Activated T-cell treated with anti-CD3 and anti-CD28 coated beads, Interleukin-2, amount 50 U/mL, for 48 hours (primary cell): ENCODE measurements at regions not wholly inside any gene's neighbourhood (a gene's known extent, or its start where the extent isn't known, plus 50 kb on each side); places are given as distances from the start of the nearest gene placed in this dataset.
"Not testable (repeated sequence)": the region's sequence is repeated elsewhere in the genome, so short reads cannot be mapped to it uniquely, and the experiment has no call there.

Source experiments
- DNase-seq, 2 experiments: peaks; one replicate each; pipeline ENCODE4 v3.0.0-alpha.2; 2020

DNA sequence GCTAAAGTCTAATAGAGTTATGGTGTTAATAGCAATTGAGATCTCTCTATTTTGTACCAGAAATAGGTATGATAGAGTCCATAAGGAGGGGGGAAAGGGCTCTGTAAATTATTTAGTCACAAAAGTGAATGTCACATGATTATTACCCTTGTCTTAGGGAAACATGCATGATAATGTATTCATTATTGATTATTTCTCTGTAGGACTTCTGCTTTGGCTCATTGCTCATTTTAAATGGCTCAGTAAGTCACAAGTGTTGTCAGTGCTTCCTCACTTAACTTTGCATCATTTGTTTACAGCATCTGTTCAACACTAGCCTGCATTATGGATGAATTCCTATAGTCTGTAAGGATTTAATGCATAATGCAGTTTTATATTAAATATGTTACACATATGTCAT, 788.8 kb upstream of the EDIL3 start:
- no peak for DNase-seq

DNA sequence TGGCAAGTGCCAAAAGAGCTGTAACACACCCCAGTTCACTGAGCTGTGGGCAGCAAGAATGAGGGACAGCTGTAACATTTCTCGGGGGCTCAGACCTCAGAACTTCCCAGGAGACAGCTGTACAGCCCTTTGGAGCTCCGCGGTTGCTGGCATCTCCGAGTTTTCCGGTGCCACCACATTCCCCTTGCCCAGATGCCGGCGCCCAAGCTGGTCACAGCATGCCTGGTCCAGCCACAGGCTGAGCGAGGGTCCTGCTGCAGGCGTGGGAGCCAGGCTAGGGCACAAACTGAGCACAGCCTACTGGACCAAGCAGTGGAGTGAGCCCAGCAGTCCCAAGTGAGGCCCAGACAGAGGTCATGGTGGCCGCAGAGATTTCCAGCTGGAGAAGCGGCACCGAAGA, 797.7 kb upstream of the EDIL3 start:
- DNase-seq = no peak

DNA sequence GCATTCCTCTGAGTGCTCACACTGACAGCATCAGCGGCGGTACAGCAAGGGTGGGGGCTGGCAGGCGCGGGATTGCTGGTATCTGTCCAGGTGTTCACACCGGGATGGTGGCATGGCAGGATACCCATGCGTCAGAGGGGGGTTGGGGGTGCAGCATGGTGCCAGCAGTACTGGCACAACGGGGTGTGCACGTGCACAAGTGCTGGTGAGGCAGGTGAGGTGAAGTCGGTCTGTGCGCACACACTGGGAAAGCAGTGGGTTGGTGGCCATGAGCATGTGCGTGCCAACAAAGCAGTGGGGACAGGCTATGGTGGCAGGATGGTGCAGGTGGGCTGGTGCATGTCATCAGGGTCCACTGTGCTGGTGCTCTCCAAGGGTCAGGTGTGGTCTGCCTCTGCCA, 819.6 kb upstream of the EDIL3 start:
- no peak for DNase-seq

DNA sequence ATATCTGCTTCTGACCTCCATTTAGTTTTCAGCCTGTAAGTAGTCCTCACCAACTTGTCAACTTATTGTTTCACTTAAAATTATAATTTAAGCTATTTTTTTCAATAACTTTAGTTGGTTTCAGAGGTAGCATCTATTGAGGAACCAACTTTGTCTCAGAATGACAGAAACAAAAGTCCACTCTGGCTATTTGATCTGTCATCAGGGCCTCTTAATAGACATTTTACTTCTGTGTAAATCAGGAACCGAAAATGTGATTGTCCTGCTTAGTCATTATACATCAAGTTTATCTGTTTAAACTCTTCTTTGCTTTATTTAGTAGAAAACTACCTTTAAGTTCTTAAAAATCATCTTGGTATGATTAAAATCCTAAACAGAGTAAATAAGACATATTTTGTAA, 820.8 kb upstream of the EDIL3 start:
- no peak for DNase-seq

DNA sequence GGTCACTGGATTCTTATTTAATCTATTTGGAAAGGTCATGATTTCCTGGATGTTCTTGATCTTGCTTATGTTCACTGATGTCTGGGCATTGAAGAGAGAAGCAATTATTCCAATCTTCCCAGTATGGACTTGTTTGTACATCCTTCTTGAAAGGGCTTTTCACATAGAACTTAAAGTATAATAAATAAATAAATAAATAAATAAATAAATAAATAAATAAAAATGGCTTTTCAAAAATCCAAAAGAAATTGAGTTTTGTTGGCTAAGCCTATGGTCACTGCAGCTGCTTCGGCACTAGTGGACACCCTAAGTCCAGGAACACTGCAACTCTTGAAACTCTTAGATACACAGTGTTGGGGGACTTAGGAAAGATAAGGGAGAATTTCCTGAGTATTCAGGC, 840.7 kb upstream of the EDIL3 start:
- no peak for DNase-seq

DNA sequence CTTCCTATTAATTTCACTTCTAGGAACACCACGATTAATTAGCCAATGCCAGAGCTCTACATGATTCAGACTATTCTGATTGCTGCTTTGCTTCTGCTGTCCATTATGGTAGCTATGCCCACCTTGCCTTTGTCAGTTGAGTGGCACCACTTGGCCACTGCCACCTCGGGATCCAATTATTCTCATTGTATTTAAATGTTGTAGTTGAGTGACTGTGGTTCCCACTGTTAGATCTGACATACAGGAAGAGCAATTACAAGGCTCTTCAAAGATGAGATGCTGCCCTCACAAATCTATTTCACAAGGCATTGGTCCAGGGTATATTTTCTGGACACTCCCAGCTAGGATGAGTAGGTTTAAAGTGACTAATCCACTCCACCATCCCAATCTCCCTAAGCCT, 864.5 kb upstream of the EDIL3 start:
- DNase-seq = no peak

DNA sequence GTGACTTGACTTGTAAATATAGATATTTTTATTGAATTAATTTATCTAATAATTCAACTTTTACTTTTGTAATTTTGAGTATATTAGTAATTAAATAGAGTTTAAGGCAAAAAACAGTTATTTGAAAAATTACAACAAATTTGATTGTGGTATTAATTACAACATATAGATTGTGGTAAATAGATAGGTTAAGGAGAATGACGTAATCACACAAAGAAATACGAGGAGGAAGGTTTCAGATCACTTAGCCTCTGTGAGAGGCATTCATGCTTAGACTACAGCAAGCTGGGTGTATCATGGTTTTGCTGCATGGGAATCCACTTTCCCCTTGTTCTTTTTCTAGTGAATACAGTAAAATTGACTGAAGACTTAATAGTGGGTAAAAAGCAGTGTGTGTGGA, 878.4 kb upstream of the EDIL3 start:
- DNase-seq = no peak

DNA sequence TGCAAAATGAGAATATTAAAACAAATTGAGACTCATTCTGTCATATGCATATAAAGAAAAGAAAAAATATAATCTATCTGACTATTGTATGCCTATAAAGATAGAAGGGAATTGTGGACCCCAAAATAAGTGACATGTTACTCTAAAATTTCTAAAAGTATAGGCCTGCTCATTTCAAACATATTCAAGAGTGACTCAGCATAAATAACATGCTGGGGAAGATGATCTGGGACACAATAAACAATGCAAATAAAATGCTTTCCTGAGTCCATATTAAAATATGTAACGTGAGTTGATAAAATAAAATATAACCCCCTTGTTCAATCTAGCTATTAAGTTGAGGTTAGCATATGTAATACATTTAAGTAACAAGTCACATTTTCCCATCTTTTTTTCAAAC, 882.0 kb upstream of the EDIL3 start:
- no peak for DNase-seq

DNA sequence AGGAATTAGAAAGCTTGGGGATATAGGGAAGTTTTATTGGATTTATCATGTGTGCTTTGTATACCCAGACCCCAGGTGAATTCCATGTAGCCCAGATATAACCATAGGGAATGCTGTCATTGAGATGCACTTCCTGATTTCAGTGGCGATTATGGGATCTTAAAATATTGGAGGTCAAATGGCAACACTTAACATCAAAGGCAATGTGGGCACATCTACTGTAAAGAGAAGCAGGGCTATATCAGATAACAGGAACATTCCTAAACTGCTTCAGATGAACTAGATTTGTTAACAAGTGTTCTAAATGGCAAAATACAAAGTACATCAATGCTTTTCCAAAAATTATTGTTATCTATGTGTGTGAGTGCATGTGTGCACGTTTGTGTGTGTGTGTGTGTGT, 883.5 kb upstream of the EDIL3 start:
- DNase-seq = no peak

DNA sequence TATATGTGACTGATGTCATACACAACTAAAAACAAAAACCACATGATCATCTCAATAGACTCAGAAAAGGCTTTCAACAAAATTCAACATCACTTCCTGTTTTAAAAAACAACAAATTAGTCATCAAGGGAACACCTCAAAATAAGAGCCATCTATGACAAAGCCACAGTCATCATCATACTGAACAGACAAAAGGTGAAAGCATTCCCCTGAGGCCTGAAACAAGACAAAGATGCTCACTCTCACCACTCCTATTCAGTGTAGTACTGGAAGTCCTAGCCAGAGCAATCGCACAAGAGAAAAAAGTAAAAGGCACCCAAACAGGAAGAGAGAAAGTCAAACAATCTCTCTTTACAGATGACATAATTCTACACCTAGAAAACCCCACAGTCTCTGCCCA, 893.5 kb upstream of the EDIL3 start:
- DNase-seq = no peak

DNA sequence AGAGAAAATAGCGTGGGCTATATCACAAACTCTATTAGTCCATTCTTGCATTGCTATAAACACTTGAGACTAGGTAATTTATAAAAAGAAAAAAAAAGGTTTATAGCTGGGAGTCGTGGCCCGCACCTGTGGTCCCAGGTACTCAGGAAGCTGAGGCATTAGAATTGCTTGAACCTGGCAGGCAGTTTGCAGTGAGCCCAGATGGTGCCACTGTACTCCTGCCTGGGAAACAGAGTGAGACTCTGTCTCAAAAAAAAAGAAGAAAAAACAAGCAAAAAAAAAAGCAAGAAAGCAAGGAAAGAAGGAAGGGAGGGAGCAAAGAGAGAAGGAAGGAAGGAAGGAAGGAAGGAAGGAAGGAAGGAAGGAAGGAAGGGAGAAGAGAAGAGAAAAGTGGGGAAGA, 904.2 kb upstream of the EDIL3 start:
- DNase-seq = no peak

DNA sequence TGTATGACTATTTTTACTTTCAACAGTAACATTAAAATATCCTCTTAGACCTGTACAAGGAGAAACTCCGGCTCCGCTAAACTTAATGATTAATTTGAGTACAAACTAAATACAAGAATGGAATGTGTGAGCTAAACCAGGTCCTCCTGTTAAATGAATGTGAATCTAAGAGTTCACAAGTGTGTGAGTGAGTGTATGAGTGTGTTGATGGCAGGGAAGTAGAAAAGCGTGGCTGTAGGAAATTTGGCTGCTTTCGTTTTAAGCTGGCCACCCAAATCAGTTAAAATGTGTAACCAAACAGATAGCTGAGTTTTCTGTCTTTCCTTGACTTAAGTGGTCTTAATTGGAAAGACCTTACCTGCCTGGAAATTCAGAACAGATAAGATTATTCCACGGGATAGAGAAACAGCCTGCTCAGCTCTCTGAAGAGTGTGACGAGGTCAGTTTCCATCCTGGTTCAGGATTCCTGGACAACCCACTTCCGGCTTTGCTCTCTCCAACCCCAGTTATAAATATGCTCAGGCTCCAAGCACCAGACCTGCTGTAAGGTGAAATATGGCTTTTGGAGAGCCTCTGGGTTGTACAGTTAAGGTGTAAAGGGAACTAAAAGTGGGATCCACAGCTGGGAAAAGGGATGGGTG, 908.6 kb upstream of the EDIL3 start:
- no peak for DNase-seq

DNA sequence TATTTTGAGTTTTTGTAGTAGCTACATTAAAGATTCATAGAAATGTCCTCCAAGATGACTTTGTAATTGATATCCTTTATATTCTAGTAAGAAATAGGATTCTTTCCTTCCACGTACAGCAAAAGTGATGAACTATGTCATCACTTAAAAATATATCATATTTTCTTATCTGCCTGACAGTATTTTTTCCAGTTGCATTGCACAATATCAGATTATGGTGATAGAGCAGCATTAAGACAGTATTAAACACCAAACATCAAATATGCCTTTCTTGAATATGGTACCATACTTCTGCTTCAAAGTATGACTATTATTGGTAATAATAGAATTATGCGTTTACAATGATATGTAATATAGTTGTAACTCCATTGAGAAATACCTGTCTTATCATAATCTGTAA, 919.8 kb upstream of the EDIL3 start:
- no peak for DNase-seq

DNA sequence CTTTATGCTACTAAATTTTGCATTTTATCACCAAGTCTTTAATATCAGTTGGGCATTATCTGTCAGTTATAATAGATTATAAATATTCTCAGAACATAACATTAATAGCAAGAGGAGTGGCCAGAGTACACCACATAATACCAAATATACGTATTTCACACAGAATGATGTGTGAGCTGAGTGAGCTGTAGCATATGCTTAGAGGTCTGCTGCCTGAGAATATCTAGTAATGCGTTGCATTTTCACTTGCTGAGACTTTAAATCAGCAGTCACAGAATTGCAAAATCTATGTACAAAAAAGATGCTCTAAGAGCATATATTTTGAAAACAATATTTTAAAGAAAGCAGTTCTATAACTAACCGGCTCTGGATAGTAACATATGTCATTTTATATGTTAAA, 921.1 kb upstream of the EDIL3 start:
- no peak for DNase-seq

DNA sequence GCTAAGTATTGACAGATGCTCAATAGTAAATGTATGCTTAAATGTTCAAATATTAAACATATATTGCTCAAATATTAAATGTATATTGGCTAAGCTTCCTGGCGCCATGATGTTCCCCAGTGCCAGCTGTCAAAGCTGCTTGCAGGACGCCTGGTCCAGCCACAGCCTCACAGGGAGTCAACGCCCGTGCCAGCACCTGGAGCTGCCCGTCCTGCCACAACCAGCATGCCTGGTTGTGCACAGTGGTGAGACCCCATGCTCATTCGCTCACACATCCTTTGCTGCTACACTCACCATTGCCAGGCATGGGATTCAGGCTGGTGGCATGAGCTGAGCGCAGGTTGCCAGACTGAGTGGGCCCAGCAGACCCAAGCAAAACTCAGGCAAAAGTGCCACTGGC, 926.9 kb upstream of the EDIL3 start:
- no peak for DNase-seq

DNA sequence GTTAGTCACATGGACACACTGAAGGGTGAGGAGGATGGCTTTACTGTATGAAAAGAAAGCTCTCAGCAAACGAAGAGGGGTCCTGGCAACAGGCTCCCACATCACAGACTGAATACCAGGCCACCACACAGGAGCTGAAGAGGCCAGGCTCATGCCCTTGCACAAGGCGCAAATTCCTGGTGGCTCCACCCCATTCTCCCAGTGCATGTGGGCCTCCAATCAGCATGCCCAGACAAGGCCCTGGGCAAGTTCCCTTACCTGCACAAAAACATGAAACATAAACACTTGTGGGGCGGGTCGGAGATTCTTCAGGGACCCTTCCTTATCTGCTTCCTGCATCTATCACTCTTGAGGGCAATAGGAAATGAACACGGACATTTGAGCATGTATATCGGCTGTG, 935.8 kb upstream of the EDIL3 start:
- no peak for DNase-seq

DNA sequence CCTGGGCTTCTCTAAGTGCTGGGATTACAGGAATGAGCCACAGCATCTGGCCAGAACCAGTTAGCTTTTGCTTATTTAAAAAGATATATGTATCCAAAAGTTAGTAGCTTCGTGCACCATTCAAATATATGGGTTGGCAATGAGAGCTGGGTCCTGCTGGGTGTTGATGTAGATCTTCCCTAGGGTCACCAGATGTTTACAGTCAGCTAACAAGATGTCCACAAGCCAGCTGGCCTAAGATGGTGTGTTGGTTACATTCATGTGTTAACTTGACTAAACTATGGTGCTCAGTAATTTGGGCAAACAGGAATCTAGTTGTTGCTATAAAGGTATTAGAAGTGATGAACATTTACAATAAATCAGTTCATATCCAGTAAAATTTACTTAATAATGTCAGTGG, 948.6 kb upstream of the EDIL3 start:
- no peak for DNase-seq

DNA sequence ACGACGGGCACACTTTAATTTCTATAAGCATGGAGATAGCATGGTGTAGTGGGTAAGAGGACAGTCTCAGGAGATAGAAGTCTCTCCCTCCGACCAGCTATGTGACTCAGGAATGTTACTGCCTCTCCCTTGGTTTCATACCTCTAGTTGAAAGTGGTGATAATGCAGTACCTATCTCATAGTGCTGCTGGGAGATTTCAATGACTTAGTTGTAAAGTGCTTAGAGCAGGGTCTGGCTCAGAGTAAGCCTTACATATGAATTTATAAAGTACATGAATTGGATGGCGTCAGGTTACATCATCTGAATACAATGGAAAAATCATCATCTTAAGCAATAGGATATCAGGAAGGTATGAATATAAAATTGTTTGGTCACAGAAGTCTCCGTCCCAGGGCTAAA, 952.8 kb upstream of the EDIL3 start:
- DNase-seq = no peak

DNA sequence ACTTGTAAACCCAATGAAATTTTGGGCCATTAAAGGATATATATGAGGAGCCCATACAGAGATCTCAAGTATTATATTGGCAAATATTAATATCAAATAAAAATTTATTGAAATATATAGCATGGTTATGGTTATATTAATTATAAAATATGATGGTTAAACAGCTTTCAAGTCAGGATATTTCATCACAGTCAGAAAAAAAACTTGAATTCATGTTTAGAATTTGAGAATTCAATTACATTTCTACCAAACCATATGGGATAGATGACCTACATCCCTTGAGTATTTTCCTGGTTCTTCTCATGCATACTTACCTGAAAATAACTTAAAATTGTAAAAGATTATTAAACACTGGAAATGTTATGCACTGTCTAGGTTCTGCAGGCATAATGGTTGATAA, 956.1 kb upstream of the EDIL3 start:
- no peak for DNase-seq

DNA sequence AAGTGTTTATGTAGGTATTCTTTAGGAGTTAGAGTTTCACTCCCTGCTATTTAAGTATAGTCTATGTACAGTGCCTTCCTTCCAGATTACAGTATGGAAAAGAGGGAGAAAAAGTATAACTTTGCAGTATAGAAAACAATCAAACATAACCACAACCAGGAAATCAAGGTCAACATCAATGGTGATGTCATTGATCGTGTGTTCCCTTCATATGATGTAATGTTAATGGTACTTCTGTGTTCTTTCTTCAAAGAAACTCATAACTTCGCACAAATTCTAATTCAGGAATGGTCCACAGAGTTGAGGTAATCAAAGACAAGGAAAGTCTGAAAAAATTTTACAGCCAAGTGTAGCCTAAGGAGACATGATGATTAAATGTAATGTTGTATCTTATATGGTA, 961.1 kb upstream of the EDIL3 start:
- DNase-seq = no peak

DNA sequence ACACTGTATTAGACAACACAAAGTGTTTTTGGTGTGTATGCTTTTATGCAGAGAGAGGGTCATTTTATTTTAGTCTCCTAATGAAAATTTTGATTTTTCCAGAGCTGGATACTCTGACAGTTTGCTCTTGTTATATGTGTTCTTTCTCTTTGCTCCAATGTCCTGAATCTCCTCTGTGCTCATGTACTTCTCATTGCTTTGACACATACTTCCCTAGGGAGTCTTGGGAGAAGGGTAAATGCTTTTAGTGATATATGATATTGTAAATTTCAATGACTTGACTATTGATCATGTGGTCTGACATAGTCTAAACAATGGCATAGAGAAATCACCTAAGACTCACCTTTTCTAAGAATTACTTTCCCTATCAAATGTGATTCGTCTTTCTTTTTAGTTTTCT, 972.6 kb upstream of the EDIL3 start:
- DNase-seq = no peak

DNA sequence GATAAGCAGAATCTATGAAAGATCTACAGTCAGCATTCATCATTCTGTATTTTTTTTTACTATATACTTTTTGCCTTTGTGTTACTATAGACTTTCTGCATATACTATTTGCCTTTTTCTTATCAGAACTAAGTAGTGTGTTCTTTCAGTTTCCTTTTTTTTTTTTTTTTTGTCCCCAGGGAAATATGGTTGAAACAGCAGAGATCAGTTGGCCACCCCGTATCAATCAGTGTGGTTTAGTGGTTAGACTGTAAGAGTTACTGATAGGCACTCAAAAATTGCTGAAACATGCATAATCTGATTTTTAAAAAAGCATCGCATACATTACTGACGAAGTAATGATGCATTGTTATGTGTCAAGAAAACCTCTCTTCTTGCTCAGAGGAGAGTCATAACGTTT, 990.8 kb upstream of the EDIL3 start:
- DNase-seq = no peak

DNA sequence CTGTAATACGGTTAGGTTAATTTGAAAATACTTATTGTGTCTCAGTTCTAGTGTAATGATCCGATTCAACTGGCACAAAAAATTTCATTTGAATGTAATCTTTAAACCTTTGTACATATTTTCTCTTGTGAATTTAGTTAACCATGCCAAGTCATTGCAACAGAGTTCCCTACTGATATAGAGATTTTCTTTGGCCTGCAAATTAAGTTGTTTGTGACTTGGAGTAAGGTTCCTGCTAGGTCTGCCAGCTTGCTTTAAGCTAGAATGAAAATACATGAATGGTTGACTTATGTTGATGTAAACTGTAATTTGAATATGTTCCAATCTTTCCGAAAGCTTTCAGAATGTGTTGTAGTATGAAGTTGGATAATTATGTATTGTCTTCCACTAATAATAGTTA, 1004.1 kb upstream of the EDIL3 start:
- DNase-seq = no peak

DNA sequence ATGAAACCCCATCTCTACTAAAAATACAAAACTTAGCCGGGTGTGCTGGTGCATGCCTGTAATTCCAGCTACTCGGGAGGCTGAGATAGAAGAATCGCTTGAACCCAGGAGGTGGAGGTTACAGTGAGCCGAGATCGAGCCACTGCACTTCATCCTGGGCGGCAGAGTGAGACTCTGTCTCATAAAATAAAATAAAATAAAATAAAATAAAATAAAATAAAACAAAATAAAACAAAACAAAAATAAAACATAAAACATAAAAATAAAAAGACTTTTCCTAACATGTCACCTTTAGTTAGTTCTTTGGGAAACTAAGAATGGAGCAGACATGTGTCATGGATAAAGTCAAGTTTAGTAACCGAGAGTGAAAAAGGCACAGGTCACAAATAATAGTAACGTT, 1007.6 kb upstream of the EDIL3 start:
- DNase-seq = not testable (repeated sequence)

DNA sequence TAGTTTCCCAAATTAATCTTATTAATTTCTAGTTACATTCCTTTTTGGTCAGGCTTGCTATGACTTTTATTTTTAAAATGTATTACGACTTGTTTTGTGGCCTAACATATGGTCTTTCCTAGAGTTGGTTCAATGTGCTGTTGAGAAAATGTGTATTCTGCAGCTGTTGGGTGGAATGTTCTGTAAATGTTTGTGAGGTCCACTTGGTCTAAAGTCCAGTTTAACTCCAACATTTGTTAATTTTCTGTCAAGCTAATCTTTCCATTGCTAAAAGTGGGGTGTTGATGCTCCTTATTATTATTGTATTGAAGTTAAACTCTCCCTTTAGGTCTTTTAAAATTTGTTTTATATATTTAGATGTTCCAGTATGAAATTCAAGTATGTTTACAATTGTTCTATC, 1010.8 kb upstream of the EDIL3 start:
- no peak for DNase-seq

DNA sequence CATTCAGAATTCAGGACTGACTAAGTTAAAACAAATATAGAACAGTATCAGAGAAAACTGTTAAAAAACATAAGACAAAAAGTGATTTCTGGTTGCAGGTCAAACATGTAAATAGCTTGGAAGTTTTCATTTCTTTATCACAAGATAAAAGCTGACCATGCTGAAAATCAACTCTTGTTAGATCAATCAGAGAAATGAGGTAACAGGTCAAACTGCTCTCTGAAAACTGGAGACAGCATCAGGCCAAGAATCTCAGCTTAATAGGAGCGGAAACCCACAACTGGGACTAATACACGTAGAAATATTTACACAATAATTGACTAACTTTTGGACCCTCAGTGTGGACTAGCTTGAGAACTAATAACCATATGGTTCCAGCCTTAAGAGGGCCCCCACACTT, 1012.8 kb upstream of the EDIL3 start:
- DNase-seq = no peak
